Activated gamma-delta T cell (primary cell): ENCODE measurements at regions not wholly inside any gene's neighbourhood (a gene's known extent, or its start where the extent isn't known, plus 50 kb on each side); places are given as distances from the start of the nearest gene placed in this dataset.

Experiments
- DNase-seq: peaks from one replicate; lab custom pipeline; 2025; lab: John Stamatoyannopoulos, UW

DNA sequence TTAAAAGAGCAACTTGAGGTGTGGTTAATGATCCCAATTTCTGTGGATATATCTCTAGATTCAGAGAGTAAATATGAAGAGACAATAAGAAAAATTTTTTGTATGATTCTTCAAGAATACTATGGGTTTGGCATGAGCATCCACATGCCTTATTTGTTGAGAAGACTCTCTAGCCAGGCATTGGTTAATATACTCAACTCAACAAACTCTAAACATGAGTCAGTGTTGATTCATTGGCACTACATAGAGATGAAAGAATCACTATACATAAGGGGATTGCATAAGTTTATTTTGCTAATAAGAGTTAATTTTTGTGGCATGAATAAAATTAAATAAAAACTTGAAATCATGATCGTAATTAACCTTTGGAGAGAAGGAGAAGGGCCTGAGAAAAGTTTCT is 930.2 kb upstream of the LRRTM1 start:
- no peak for DNase-seq

DNA sequence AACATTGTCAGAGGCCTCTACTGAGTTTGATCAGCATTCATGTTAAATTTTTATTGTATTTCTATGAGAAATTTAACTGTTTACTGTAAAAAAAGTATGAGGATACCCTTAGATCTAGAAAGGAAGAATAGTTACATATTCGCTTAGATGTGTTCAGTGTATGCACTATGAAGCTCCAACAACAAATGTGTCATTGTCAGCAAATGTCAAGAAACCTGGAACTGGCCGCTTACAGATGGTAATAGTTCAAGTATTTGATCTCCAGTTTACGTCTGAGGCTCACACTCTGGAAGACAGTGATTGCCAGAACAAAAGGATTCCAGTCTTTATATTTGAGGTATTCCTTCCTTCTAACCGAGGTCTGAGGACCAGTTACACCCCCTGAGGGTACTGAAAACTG is 921.2 kb upstream of the LRRTM1 start:
- DNase-seq, result no peak

DNA sequence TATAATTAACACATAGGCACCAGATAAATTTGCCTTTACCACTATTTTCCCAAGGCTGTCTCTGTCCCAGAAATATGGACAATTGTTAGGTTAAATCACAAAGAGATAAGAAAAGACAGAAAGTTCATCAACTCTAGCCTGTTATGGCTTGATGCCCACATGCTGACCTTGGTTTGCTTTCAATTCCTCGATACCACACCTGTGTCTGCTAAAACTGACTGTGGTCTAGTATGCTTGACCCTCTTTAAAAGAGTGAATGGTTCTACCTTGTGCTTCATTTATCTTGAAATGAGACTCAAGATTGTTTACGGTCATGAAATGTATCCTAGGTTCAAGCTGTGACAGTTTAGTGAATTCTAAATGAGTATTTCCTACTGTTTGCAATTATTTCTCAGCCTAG is 909.0 kb upstream of the LRRTM1 start:
- no peak for DNase-seq

- no peak for DNase-seq
Observed at GRCh38 chr2:81206216-81206615, 901.7 kb upstream of the LRRTM1 start.

DNA sequence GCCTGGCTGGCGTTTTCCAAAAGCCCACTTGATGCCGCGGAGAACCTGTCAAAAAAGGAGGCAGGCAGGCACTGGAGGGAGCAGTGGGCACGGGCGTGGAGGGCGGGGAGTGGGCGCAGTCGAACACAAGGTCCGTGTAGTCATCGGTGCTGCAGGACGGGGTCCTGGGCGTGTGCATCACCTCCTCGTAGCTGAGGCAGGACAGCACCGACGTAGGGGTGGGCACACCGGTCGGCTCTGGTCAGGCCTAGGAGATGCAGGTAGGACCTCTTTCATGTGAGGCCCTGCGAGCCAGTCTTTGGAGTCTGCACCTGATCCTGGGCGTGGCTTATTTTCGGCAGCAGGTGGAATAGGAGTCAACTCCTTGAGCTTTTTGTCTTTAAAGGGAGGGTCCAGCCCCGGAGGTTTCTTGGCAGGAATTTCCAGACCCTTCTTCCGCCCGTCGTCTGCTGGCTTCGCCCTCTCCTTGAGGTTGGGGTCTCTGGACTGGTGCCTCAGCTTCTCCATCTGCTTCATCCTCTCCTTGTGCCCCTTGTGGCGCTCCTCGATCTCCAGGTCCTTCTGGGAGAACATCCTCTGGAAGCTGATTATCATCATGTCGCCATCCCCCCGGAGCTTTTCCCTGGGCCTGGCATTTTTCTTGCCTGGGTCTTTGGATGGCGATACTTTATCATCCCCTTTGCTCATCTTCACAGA is 892.5 kb upstream of the LRRTM1 start:
- DNase-seq, result no peak

DNA sequence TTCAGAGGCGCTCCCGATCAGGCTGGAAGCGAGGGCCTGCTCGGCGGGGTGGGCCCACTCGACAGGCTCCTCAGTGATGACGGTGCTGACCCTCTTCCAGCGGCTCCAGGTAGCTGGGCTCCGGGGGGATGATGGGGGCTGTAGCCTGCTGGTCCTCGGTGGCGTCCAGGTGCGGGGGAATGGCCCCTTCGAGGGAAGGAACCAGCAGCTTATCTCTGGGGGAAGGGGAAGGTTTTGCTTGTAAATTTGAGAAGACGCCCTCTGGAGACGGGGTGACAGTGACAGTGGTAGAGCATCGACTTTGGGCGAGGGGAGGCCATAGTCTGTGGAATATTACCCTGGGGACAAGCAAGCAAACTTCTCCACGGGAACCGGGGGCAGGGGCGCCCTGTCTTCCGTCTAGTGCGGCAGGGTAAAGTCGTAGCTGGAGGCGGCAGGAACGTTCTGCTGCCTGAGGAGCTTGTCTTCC is 891.9 kb upstream of the LRRTM1 start:
- no peak for DNase-seq

- no peak for DNase-seq
Observed at GRCh38 chr2:81195774-81196382, 891.3 kb upstream of the LRRTM1 start.

DNA sequence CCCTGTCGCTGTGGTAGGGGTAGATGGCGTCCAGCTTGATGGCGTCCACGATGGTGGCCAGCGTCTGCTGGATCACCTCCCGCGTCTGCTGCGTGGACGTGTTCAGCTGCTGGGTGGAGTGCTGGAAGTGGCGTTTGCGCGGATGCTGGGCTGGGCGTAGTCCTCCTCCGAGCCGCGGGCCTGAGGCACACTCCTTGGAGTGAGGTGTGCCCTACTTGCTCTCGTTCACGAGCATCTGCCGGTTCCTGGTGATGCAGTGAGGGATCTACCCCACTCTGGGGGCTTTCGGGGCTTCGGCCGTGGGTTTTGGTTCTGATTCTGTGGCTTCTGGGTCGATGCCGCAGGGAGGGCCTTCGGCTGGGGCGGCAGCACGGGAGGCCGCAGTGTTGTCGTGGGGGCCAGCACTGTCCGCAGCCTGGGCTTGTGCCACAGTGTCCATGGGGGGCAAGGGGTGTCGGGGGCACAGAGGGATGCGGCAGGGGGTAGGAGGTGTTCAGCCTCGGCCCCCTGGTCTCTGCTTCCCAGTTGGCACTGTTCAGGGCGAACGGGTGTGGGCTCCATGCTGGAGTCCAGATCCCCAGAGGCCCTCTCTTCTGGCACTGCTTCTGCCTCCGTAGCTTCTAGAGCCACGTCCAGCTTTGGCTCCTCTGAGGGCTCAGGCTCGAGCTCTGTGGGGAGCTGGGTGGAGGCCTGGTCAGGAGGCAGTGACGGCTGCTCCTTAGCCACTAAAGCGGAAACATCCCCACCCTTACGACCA is 890.6 kb upstream of the LRRTM1 start:
- DNase-seq, result no peak

- DNase-seq, result no peak
Observed at GRCh38 chr2:81194581-81194980, 890.0 kb upstream of the LRRTM1 start.

- DNase-seq, result no peak
Observed at GRCh38 chr2:81194176-81194575, 889.6 kb upstream of the LRRTM1 start.

GRCh38 chr2:81181845-81182244 is 877.3 kb upstream of the LRRTM1 start:
- DNase-seq, result no peak

DNA sequence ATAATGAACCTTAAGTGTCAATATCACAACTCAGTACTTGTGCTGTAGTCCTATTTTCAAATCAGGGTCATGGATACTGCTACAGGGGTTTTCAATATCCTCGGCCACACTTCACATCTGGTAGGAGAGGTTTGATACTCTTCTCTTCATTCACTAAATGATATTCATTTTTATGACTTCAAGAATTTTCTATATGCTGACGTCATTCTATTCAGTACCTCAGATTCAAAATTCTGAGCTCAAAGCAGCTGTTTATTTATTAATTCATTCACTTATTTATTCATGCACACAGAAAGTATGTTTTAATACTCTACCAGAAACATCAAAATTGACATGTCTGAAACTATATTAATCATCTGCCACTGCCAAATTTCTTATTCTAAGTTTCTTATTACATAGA is 866.9 kb upstream of the LRRTM1 start:
- no peak for DNase-seq

- no peak for DNase-seq
Observed at GRCh38 chr2:81163583-81163982, 859.0 kb upstream of the LRRTM1 start.

- DNase-seq, result no peak
Observed at GRCh38 chr2:81158505-81158904, 854.0 kb upstream of the LRRTM1 start.

- no peak for DNase-seq
Observed at GRCh38 chr2:81148323-81148722, 843.8 kb upstream of the LRRTM1 start.

DNA sequence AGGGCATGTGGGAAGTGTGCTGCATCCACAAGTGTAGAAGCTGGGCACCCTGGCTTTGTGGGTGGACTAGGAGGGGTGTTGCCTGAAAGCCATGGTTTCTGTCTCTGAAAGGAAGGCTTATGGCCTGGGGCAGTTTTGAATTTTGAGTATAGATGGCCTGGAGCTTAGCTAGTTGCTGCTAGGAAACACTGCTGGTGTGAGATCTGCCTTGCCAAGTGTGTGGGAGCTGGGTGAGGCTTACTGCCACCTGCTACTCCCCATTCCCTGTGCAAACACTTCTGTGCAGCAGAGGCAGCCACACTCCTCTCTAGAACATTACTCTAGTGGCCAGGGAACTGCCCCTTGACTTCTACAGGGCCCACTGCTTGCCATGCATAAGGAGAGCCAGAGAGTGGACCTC is 831.7 kb upstream of the LRRTM1 start:
- no peak for DNase-seq

DNA sequence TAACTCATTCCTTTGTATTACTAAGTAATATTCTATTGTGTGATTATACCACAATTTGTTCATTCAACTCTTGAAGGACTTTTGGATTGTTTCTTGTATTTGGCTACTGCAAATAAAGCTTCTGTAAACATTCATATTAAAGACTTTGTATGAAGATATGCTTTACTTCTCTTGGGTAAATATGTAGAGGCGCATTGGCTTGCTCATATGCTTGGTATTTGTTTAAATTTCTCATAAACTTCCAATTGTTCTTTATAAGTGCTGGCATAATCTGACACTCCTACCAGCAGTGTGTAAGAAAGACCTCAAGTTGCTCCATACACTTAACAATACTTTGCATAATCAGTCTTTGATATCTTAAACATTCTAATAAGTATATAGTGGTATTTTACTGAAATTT is 792.8 kb upstream of the LRRTM1 start:
- DNase-seq, result no peak

DNA sequence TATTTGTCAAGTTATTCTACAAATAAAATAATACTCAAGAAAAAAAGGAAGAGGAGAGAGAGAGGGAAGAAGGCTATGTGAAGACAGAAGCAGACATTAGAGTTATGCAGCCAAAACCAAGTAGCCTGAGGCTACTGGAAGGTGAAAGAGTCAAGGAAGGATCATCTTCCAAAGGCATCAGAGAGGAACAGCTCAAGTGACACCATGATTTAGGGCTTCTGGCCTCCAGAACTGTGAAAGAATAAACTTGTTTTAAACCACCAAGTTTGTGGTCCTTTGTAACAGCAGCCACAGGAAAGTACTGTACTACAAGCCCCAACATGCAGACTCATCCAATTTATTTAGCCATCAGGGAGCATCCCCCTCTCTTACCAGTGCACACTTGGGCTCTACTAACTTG is 788.5 kb upstream of the LRRTM1 start:
- DNase-seq, result no peak

GRCh38 chr2:81087646-81088045 is 783.1 kb upstream of the LRRTM1 start:
- no peak for DNase-seq

DNA sequence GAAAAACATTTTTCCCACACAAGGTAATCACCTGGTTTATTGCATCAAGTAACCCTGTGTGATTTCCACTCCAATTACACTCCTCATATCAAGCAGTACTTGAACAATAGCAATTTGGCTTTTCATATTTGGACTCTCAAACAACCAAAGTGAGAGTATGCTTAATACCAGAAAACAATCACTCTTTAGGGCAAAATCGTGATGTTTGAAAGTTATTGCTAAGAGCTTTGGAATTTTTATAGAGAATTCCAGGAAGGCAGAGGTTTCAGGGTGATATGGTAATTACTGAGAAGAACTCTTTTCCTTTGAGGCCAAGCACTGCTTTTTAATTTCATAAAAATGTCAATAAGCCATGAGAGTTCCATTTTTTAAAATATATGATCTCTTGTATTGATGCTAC is 779.5 kb upstream of the LRRTM1 start:
- DNase-seq, result no peak

DNA sequence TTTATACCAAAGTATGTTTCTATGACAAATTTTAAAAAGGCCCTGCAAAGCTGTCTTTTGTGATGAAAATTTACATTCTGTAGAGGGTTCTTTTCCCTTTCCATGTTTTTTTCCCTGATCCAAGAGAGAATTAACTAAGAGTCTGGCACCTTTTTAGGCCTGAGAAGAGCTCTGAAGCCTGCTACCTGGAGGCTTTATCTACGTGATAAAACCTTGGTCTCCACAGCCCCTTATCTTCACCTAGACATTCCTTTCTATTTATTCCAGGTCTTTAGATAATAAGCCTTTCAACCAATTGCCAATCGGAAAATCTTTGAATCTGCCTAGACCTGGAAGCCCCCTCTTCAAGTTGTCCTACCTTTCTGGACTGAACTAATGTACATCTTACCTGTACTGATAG is 774.1 kb upstream of the LRRTM1 start:
- no peak for DNase-seq

- no peak for DNase-seq
Observed at GRCh38 chr2:81078102-81078501, 773.5 kb upstream of the LRRTM1 start.

- no peak for DNase-seq
Observed at GRCh38 chr2:81077396-81077795, 772.8 kb upstream of the LRRTM1 start.
